HG03135 (cell line): ENCODE measurements at regions not wholly inside any gene's neighbourhood (a gene's known extent, or its start where the extent isn't known, plus 50 kb on each side); places are given as distances from the start of the nearest gene placed in this dataset.
A peak's percentile ranks its signal among the peaks of the same experiment; 100 is the strongest.
"Not testable (repeated sequence)": the region's sequence is repeated elsewhere in the genome, so short reads cannot be mapped to it uniquely, and the experiment has no call there.

Experiments used
- ATAC-seq: cut with Tn5 transposase; IDR thresholded peaks from one replicate; pipeline ENCODE4 v1.9.1; 2021; ENCODE audit warnings: mild to moderate bottlenecking, moderate library complexity; ENCODE audit not compliant: unreplicated experiment

- peak; percentile 70 for ATAC-seq
Observed at GRCh38 chr4:154164931-154165839, 326.4 kb downstream of the DCHS2 start.

GRCh38 chr4:154160519-154161301 is 330.9 kb downstream of the DCHS2 start:
- no peak for ATAC-seq

GRCh38 chr4:154158361-154159155 is 333.0 kb downstream of the DCHS2 start:
- no peak for ATAC-seq

GRCh38 chr4:154152546-154152945 is 339.1 kb downstream of the DCHS2 start:
- no peak for ATAC-seq

- ATAC-seq = not testable (repeated sequence)
Observed at GRCh38 chr4:154149236-154149635, 342.4 kb downstream of the DCHS2 start.

GRCh38 chr4:154143720-154144119 is 347.9 kb downstream of the DCHS2 start:
- no peak for ATAC-seq

- ATAC-seq = no peak
Observed at GRCh38 chr4:154142664-154143063, 348.9 kb downstream of the DCHS2 start.

GRCh38 chr4:154140869-154141268 is 350.7 kb downstream of the DCHS2 start:
- no peak for ATAC-seq

- no peak for ATAC-seq
Observed at GRCh38 chr4:154137320-154137905, 348.5 kb upstream of the SFRP2 start.

- ATAC-seq = no peak
Observed at GRCh38 chr4:154135576-154135975, 346.7 kb upstream of the SFRP2 start.

- no peak for ATAC-seq
Observed at GRCh38 chr4:154132406-154132805, 343.5 kb upstream of the SFRP2 start.

GRCh38 chr4:154126276-154126675 is 337.4 kb upstream of the SFRP2 start:
- ATAC-seq = no peak

GRCh38 chr4:154125340-154125739 is 336.5 kb upstream of the SFRP2 start:
- no peak for ATAC-seq

GRCh38 chr4:154124539-154125255 is 335.8 kb upstream of the SFRP2 start:
- no peak for ATAC-seq

- no peak for ATAC-seq
Observed at GRCh38 chr4:154123897-154124296, 335.0 kb upstream of the SFRP2 start.

GRCh38 chr4:154120690-154121345 is 331.9 kb upstream of the SFRP2 start:
- ATAC-seq = no peak

- ATAC-seq = no peak
Observed at GRCh38 chr4:154120006-154120676, 331.3 kb upstream of the SFRP2 start.

GRCh38 chr4:154119317-154119716 is 330.4 kb upstream of the SFRP2 start:
- ATAC-seq = no peak

GRCh38 chr4:154117726-154118125 is 328.8 kb upstream of the SFRP2 start:
- not testable (repeated sequence) for ATAC-seq
